ENCODE measurements at regions not wholly inside any gene's neighbourhood (a gene's known extent, or its start where the extent isn't known, plus 50 kb on each side); places are given as distances from the start of the nearest gene placed in this dataset.

- no peaks in the 10 kb centered on the region for H3K9me1 ChIP-seq (ENCODE audit: insufficient read depth, low read length)
- H4K91ac ChIP-seq (ENCODE audit: insufficient read depth, low read depth, low read length): no peak overlapping the region
- WGBS, 2 experiments (ENCODE audit: extremely low coverage in 2 of 2, insufficient read length in 1 of 2): 43% methylated on average over 1 of the region's 3 CpGs; no CpG with 5 or more reads in 1 of the 2 experiments
- ChIA-PET CTCF (interaction anchor here (1.3 kb wide), 1 partner anchor 38 kb away, joined by 4 read pairs; no protein-coding TSS in a partner anchor), POLR2A (ENCODE audit: unreplicated experiment) (no interaction called here)
- TF ChIP-seq MAFK (IDR thresholded peaks at IDR 0.05; ENCODE audit: low read depth, low read length): no peak
- TF ChIP-seq, protein P1, sequence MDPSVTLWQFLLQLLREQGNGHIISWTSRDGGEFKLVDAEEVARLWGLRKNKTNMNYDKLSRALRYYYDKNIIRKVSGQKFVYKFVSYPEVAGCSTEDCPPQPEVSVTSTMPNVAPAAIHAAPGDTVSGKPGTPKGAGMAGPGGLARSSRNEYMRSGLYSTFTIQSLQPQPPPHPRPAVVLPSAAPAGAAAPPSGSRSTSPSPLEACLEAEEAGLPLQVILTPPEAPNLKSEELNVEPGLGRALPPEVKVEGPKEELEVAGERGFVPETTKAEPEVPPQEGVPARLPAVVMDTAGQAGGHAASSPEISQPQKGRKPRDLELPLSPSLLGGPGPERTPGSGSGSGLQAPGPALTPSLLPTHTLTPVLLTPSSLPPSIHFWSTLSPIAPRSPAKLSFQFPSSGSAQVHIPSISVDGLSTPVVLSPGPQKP (IDR thresholded peaks at IDR 0.05; ENCODE audit: borderline replicate concordance, low read depth, low read length): no peak
- TF ChIP-seq MAZ (IDR thresholded peaks at IDR 0.05; ENCODE audit: borderline replicate concordance, low read depth, low read length): no peak
- H3K4me3 ChIP-seq (ENCODE audit: insufficient read depth, low read depth, low read length): no peak overlapping the region
- no peak overlapping the region for H2AFZ ChIP-seq (replicated peaks; ENCODE audit: low read length, poor library complexity)
- no peak overlapping the region for H3K18ac ChIP-seq (ENCODE audit: low read depth, low read length)
- no peak overlapping the region for H3K14ac ChIP-seq (replicated peaks; ENCODE audit: low read depth, low read length)
- no peak overlapping the region for H3K4me2 ChIP-seq (ENCODE audit: low read depth, low read length)
- peaks cover 16% of the 10 kb centered on the region for H3K27me3 ChIP-seq (ENCODE audit: control insufficient read depth, insufficient read depth, low read length)
- H4K5ac ChIP-seq (ENCODE audit: low read depth, low read length): no peak overlapping the region
- DNase-seq: no peak
- no peak overlapping the region for H3K4ac ChIP-seq (ENCODE audit: low read depth, low read length)
- H3K56ac ChIP-seq (ENCODE audit: extremely low read depth, insufficient read depth, low read length): no peak overlapping the region
- no peak overlapping the region for H3K9ac ChIP-seq (ENCODE audit: low read depth, low read length)
- intact Hi-C loops (cut with micrococcal nuclease): no loop called here
- no peak overlapping the region for H3K23ac ChIP-seq (ENCODE audit: low read depth, low read length)
- 0 out of 2 replicates have a peak, but pooled peaks cover 2% of the 10 kb centered on the region for H3K9me3 ChIP-seq (ENCODE audit: control insufficient read depth, insufficient read depth, low read length)
- no peaks in the 10 kb centered on the region for H3K79me1 ChIP-seq (ENCODE audit: low read depth in 1 of 2, low read length in 2 of 2)
- no peak for ATAC-seq (ENCODE audit: low read depth)
- in situ Hi-C loops (cut with MboI; ENCODE audit: low sequenced_read_pairs): no loop called here
- dilution Hi-C loops (cut with HindIII; ENCODE audit: low sequenced_read_pairs, unreplicated experiment): no loop called here
- H2BK120ac ChIP-seq (ENCODE audit: low read depth, low read length): no peak overlapping the region
- no peaks in the 10 kb centered on the region for H3K36me3 ChIP-seq (ENCODE audit: control insufficient read depth, insufficient read depth, low read length)
- H2AK5ac ChIP-seq (ENCODE audit: low read depth, low read length): no peak overlapping the region
- H2BK5ac ChIP-seq (ENCODE audit: low read depth, low read length, poor library complexity, severe bottlenecking): no peak overlapping the region
- no peak overlapping the region for H2BK15ac ChIP-seq (ENCODE audit: low read depth, low read length)
- H4K20me1 ChIP-seq (ENCODE audit: insufficient read depth, low read length): no peaks in the 10 kb centered on the region
- H2BK20ac ChIP-seq (ENCODE audit: low read depth, low read length): no peak overlapping the region
- H3K27ac ChIP-seq (ENCODE audit: insufficient read depth, low read length): no peak overlapping the region
- no peak overlapping the region for H2AK9ac ChIP-seq (replicated peaks; ENCODE audit: low read depth, low read length, poor library complexity)
- no peak overlapping the region for H4K8ac ChIP-seq (ENCODE audit: low read depth in 2 of 2, low read length in 2 of 2)
- BruUV-seq (replicated peaks): no TSS peak
- no peaks in the 10 kb centered on the region for H3K4me1 ChIP-seq (ENCODE audit: control insufficient read depth, insufficient read depth, low read length)
Measured at GRCh38 chr11:11722246-11722645, 100.4 kb upstream of the GALNT18 start.

Data from IMR-90 (cell line).